CD8-positive, alpha-beta memory T cell (primary cell): ENCODE measurements at regions not wholly inside any gene's neighbourhood (a gene's known extent, or its start where the extent isn't known, plus 50 kb on each side); places are given as distances from the start of the nearest gene placed in this dataset.

Source experiments
- CTCF ChIA-PET: fragments of 350-600 bp; sonication (Branson Sonifier 250); formaldehyde crosslinking; loops from one replicate; lab custom pipeline; 2021; ENCODE audit warnings: antibody characterized with exemption; lab: Charles Lee
- POLR2A ChIA-PET: fragments of 350-600 bp; sonication (Branson Sonifier 250); formaldehyde crosslinking; loops from one replicate; lab custom pipeline; 2021; ENCODE audit warnings: antibody characterized with exemption; lab: Charles Lee
- DNase-seq, 5 donors: peaks; one replicate each; pipeline versions ENCODE4 v3.0.0 to v3.0.0-alpha.2; 2020 to 2022; ENCODE audit warnings: mixed read lengths in 1 of 5
- H3K27ac ChIP-seq: one replicate; pipeline ENCODE4 v1.7.0; 2013; ENCODE audit warnings: low read depth, mild to moderate bottlenecking, low read length, moderate library complexity
- H3K27me3 ChIP-seq: 2 replicates; pipeline ENCODE4 v1.7.0; 2013; ENCODE audit warnings: low read length, mild to moderate bottlenecking; ENCODE audit not compliant: insufficient read depth, poor library complexity, severe bottlenecking
- H3K36me3 ChIP-seq: 2 replicates; pipeline ENCODE4 v1.7.0; 2013; ENCODE audit warnings: mild to moderate bottlenecking, low read length, moderate library complexity; ENCODE audit not compliant: insufficient read depth
- H3K4me1 ChIP-seq: 2 replicates; pipeline ENCODE4 v1.7.0; 2013; ENCODE audit warnings: mild to moderate bottlenecking, low read length, moderate library complexity; ENCODE audit not compliant: insufficient read depth
- H3K4me3 ChIP-seq: 2 replicates; pipeline ENCODE4 v1.7.0; 2013; ENCODE audit warnings: mild to moderate bottlenecking, low read length
- H3K9me3 ChIP-seq: 2 replicates; pipeline ENCODE4 v1.7.0; 2013; ENCODE audit warnings: mild to moderate bottlenecking, low read length
- H3K27ac Mint-ChIP-seq, 8 donors: one replicate each; pipeline ENCODE4 v1.8.0; 2020 to 2021; ENCODE audit warnings: mixed read lengths in 8 of 8, mild to moderate bottlenecking in 6 of 8, inconsistent platforms in 3 of 8, moderate library complexity in 3 of 8
- H3K27me3 Mint-ChIP-seq, 2 donors: one replicate each; pipeline ENCODE4 v1.8.0; 2020 to 2021; ENCODE audit warnings: mixed read lengths in 2 of 2, mild to moderate bottlenecking in 1 of 2, moderate library complexity in 1 of 2
- H3K36me3 Mint-ChIP-seq, 3 donors: one replicate each; pipeline ENCODE4 v1.8.0; 2020 to 2021; ENCODE audit warnings: mixed read lengths in 3 of 3, inconsistent platforms in 1 of 3, mild to moderate bottlenecking in 1 of 3
- H3K4me1 Mint-ChIP-seq, 3 donors: one replicate each; pipeline ENCODE4 v1.8.0; 2020 to 2021; ENCODE audit warnings: mixed read lengths in 3 of 3, inconsistent platforms in 1 of 3, mild to moderate bottlenecking in 1 of 3
- H3K4me3 Mint-ChIP-seq, 7 donors: one replicate each; pipeline ENCODE4 v1.8.0; 2020 to 2021; ENCODE audit warnings: mixed read lengths in 7 of 7, mild to moderate bottlenecking in 6 of 7, moderate library complexity in 4 of 7, inconsistent platforms in 2 of 7
- H3K9me3 Mint-ChIP-seq, 5 donors: one replicate each; pipeline ENCODE4 v1.8.0; 2020 to 2022; ENCODE audit warnings: mixed read lengths in 5 of 5, mild to moderate bottlenecking in 3 of 5, moderate library complexity in 2 of 5, inconsistent platforms in 1 of 5

GRCh38 chr9:86585422-86586143 is 231.4 kb upstream of the TUT7 start:
- no peak overlapping the region for H3K27ac ChIP-seq
- peak overlapping the region in 4 of 7 donors; percentile 13 to 56 (median 49) for H3K4me3 Mint-ChIP-seq
- no peaks in the 10 kb centered on the region for H3K4me1 ChIP-seq
- H3K4me1 Mint-ChIP-seq: peaks cover 3 to 11% (median 10%) of the 10 kb centered on the region in 3 donors
- no peak for DNase-seq
- H3K9me3 ChIP-seq: no peaks in the 10 kb centered on the region
- H3K27me3 Mint-ChIP-seq: peaks cover 0 to 1% of the 10 kb centered on the region in 2 donors
- ChIA-PET CTCF (interaction anchor here (1.0 kb wide), 1 partner anchor 12 kb away, joined by 3 read pairs; no protein-coding TSS in a partner anchor), POLR2A (no interaction called here)
- H3K36me3 ChIP-seq: no peaks in the 10 kb centered on the region
- H3K36me3 Mint-ChIP-seq: no peaks in the 10 kb centered on the region
- no peaks in the 10 kb centered on the region for H3K27me3 ChIP-seq
- H3K4me3 ChIP-seq: no peak overlapping the region
- peak overlapping the region in 2 of 8 donors; percentile 72 to 80 for H3K27ac Mint-ChIP-seq
- no peaks in the 10 kb centered on the region for H3K9me3 Mint-ChIP-seq

- ChIA-PET CTCF (no interaction called here), POLR2A (no interaction called here)
- Histone ChIP-seq H3K27ac (no peak overlapping the region), H3K9me3 (no peaks in the 10 kb centered on the region), H3K36me3 (no peaks in the 10 kb centered on the region), H3K4me1 (no peaks in the 10 kb centered on the region), H3K4me3 (no peak overlapping the region), H3K27me3 (no peaks in the 10 kb centered on the region)
- no peak for DNase-seq
- Mint-ChIP-seq H3K36me3 (no peaks in the 10 kb centered on the region), H3K9me3 (no peaks in the 10 kb centered on the region), H3K27ac (no peak overlapping the region), H3K4me1 (peaks cover 3 to 5% (median 4%) of the 10 kb centered on the region in 3 donors), H3K27me3 (peaks cover 1 to 4% of the 10 kb centered on the region in 2 donors), H3K4me3 (no peak overlapping the region)
These were observed 226.5 kb upstream of the TUT7 start for GRCh38 chr9:86580688-86581087.

GRCh38 chr9:86578722-86579121 is 224.5 kb upstream of the TUT7 start:
- Histone ChIP-seq H3K9me3 (no peaks in the 10 kb centered on the region), H3K36me3 (no peaks in the 10 kb centered on the region), H3K27ac (no peak overlapping the region), H3K4me1 (no peaks in the 10 kb centered on the region), H3K4me3 (no peak overlapping the region), H3K27me3 (no peaks in the 10 kb centered on the region)
- Mint-ChIP-seq H3K27ac (no peak overlapping the region), H3K27me3 (peaks cover 1 to 4% of the 10 kb centered on the region in 2 donors), H3K4me1 (no peaks in the 10 kb centered on the region), H3K9me3 (no peaks in the 10 kb centered on the region), H3K4me3 (no peak overlapping the region), H3K36me3 (no peaks in the 10 kb centered on the region)
- no peak for DNase-seq
- ChIA-PET POLR2A (no interaction called here), CTCF (no interaction called here)

GRCh38 chr9:86577420-86578333 is 223.5 kb upstream of the TUT7 start:
- H3K4me1 Mint-ChIP-seq: no peaks in the 10 kb centered on the region
- POLR2A ChIA-PET: no interaction called here
- Histone ChIP-seq H3K4me1 (no peaks in the 10 kb centered on the region), H3K27me3 (no peaks in the 10 kb centered on the region), H3K9me3 (no peaks in the 10 kb centered on the region), H3K27ac (no peak overlapping the region), H3K4me3 (no peak overlapping the region), H3K36me3 (no peaks in the 10 kb centered on the region)
- CTCF ChIA-PET: no interaction called here
- no peak overlapping the region for H3K27ac Mint-ChIP-seq
- H3K9me3 Mint-ChIP-seq: no peaks in the 10 kb centered on the region
- no peaks in the 10 kb centered on the region for H3K36me3 Mint-ChIP-seq
- peaks cover 3 to 7% of the 10 kb centered on the region in 2 donors for H3K27me3 Mint-ChIP-seq
- DNase-seq: no peak
- H3K4me3 Mint-ChIP-seq: no peak overlapping the region

- no peaks in the 10 kb centered on the region for H3K9me3 Mint-ChIP-seq
- H3K36me3 Mint-ChIP-seq: no peaks in the 10 kb centered on the region
- ChIA-PET CTCF (no interaction called here), POLR2A (no interaction called here)
- no peak overlapping the region for H3K4me3 ChIP-seq
- DNase-seq: no peak
- H3K4me1 ChIP-seq: no peaks in the 10 kb centered on the region
- no peak overlapping the region for H3K4me3 Mint-ChIP-seq
- no peak overlapping the region for H3K27ac Mint-ChIP-seq
- H3K4me1 Mint-ChIP-seq: no peaks in the 10 kb centered on the region
- H3K27ac ChIP-seq: no peak overlapping the region
- no peaks in the 10 kb centered on the region for H3K36me3 ChIP-seq
- no peaks in the 10 kb centered on the region for H3K27me3 ChIP-seq
- H3K27me3 Mint-ChIP-seq: peaks cover 5 to 7% of the 10 kb centered on the region in 2 donors
- H3K9me3 ChIP-seq: no peaks in the 10 kb centered on the region
These were observed 221.8 kb upstream of the TUT7 start for GRCh38 chr9:86575825-86576525.

GRCh38 chr9:86575137-86575536 is 220.9 kb upstream of the TUT7 start:
- Mint-ChIP-seq H3K4me3 (no peak overlapping the region), H3K36me3 (no peaks in the 10 kb centered on the region), H3K27me3 (peaks cover 6 to 7% of the 10 kb centered on the region in 2 donors), H3K4me1 (no peaks in the 10 kb centered on the region), H3K27ac (no peak overlapping the region), H3K9me3 (no peaks in the 10 kb centered on the region)
- ChIA-PET CTCF (no interaction called here), POLR2A (no interaction called here)
- H3K36me3 ChIP-seq: no peaks in the 10 kb centered on the region
- no peak overlapping the region for H3K27ac ChIP-seq
- H3K9me3 ChIP-seq: no peaks in the 10 kb centered on the region
- H3K4me3 ChIP-seq: no peak overlapping the region
- H3K4me1 ChIP-seq: no peaks in the 10 kb centered on the region
- DNase-seq: no peak
- no peaks in the 10 kb centered on the region for H3K27me3 ChIP-seq

- no peaks in the 10 kb centered on the region for H3K9me3 ChIP-seq
- Mint-ChIP-seq H3K9me3 (peaks cover 0 to 1% (median under 1%) of the 10 kb centered on the region in 5 donors), H3K36me3 (no peaks in the 10 kb centered on the region), H3K4me1 (no peaks in the 10 kb centered on the region), H3K4me3 (no peak overlapping the region), H3K27ac (no peak overlapping the region), H3K27me3 (peaks cover 5 to 7% of the 10 kb centered on the region in 2 donors)
- ChIA-PET POLR2A (no interaction called here), CTCF (interaction anchor here (1.4 kb wide), 1 partner anchor 13 kb away, joined by 3 read pairs; no protein-coding TSS in a partner anchor)
- H3K4me3 ChIP-seq: no peak overlapping the region
- no peak overlapping the region for H3K27ac ChIP-seq
- H3K36me3 ChIP-seq: no peaks in the 10 kb centered on the region
- no peak for DNase-seq
- H3K27me3 ChIP-seq: no peaks in the 10 kb centered on the region
- no peaks in the 10 kb centered on the region for H3K4me1 ChIP-seq
These were observed 219.7 kb upstream of the TUT7 start for GRCh38 chr9:86573886-86574285.
